ENCODE measurements at regions not wholly inside any gene's neighbourhood (a gene's known extent, or its start where the extent isn't known, plus 50 kb on each side); places are given as distances from the start of the nearest gene placed in this dataset.

GRCh38 chr5:165333623-165334022 lies 1828.2 kb downstream of the MAT2B start:
- no peak overlapping the region for H3K4me3 ChIP-seq (ENCODE audit: low read length)
- Mint-ChIP-seq H3K27ac (no peak overlapping the region), H3K4me3 (no peak overlapping the region), H3K4me1 (no peaks in the 10 kb centered on the region), H3K27me3 (no peaks in the 10 kb centered on the region), H3K36me3 (no peaks in the 10 kb centered on the region), H3K9me3 (peaks cover 0 to 13% (median 0%) of the 10 kb centered on the region in 11 donors)
- no peaks in the 10 kb centered on the region for H3K36me3 ChIP-seq (ENCODE audit: control insufficient read depth in 2 of 3, insufficient read depth in 3 of 3, low read length in 3 of 3)
- CTCF ChIA-PET: no interaction called here
- intact Hi-C loops (cut with micrococcal nuclease): no loop called here
- DNase-seq: no peak
- POLR2A ChIA-PET: no interaction called here
- no peak for ATAC-seq
- H3K27ac ChIP-seq (ENCODE audit: low read depth, low read length): no peak overlapping the region
- no peaks in the 10 kb centered on the region for H3K27me3 ChIP-seq (ENCODE audit: control insufficient read depth in 2 of 2, insufficient read depth in 2 of 2, low read length in 2 of 2)
- H3K4me1 ChIP-seq (ENCODE audit: control insufficient read depth in 2 of 2, insufficient read depth in 2 of 2, low read length in 2 of 2): no peaks in the 10 kb centered on the region
- H3K9me3 ChIP-seq (ENCODE audit: control insufficient read depth in 2 of 3, low read length in 3 of 3): no peaks in the 10 kb centered on the region

- Mint-ChIP-seq H3K27ac (no peak overlapping the region), H3K36me3 (no peaks in the 10 kb centered on the region), H3K9me3 (peaks cover 0 to 13% (median 0%) of the 10 kb centered on the region in 11 donors), H3K4me1 (no peaks in the 10 kb centered on the region), H3K27me3 (no peaks in the 10 kb centered on the region), H3K4me3 (no peak overlapping the region)
- Histone ChIP-seq H3K4me1 (ENCODE audit: control insufficient read depth in 2 of 2, insufficient read depth in 2 of 2, low read length in 2 of 2) (no peaks in the 10 kb centered on the region), H3K27me3 (ENCODE audit: control insufficient read depth in 2 of 2, insufficient read depth in 2 of 2, low read length in 2 of 2) (no peaks in the 10 kb centered on the region), H3K27ac (ENCODE audit: low read depth, low read length) (no peak overlapping the region), H3K4me3 (ENCODE audit: low read length) (no peak overlapping the region), H3K36me3 (ENCODE audit: control insufficient read depth in 2 of 3, insufficient read depth in 3 of 3, low read length in 3 of 3) (no peaks in the 10 kb centered on the region), H3K9me3 (ENCODE audit: control insufficient read depth in 2 of 3, low read length in 3 of 3) (no peaks in the 10 kb centered on the region)
- POLR2A ChIA-PET: no interaction called here
- DNase-seq (no peak), ATAC-seq (no peak)
- CTCF ChIA-PET: no interaction called here
- intact Hi-C loops (cut with micrococcal nuclease): no loop called here
Measured at GRCh38 chr5:165334201-165334600, 1828.8 kb downstream of the MAT2B start.

GRCh38 chr5:165349735-165350134 lies 1844.3 kb downstream of the MAT2B start:
- H3K36me3 Mint-ChIP-seq: no peaks in the 10 kb centered on the region
- no peak overlapping the region for H3K4me3 ChIP-seq (ENCODE audit: low read length)
- DNase-seq (no peak), ATAC-seq (no peak)
- H3K9me3 Mint-ChIP-seq: peaks cover 0 to 17% (median 1%) of the 10 kb centered on the region in 11 donors
- H3K36me3 ChIP-seq (ENCODE audit: control insufficient read depth in 2 of 3, insufficient read depth in 3 of 3, low read length in 3 of 3): no peaks in the 10 kb centered on the region
- no peak overlapping the region for H3K27ac Mint-ChIP-seq
- intact Hi-C loops (cut with micrococcal nuclease): no loop called here
- H3K4me1 Mint-ChIP-seq: no peaks in the 10 kb centered on the region
- no peak overlapping the region for H3K4me3 Mint-ChIP-seq
- H3K27me3 Mint-ChIP-seq: no peaks in the 10 kb centered on the region
- ChIA-PET POLR2A (no interaction called here), CTCF (no interaction called here)
- no peak overlapping the region for H3K27ac ChIP-seq (ENCODE audit: low read depth, low read length)
- no peaks in the 10 kb centered on the region for H3K27me3 ChIP-seq (ENCODE audit: control insufficient read depth in 2 of 2, insufficient read depth in 2 of 2, low read length in 2 of 2)
- H3K9me3 ChIP-seq (ENCODE audit: control insufficient read depth in 2 of 3, low read length in 3 of 3): no peaks in the 10 kb centered on the region
- H3K4me1 ChIP-seq (ENCODE audit: control insufficient read depth in 2 of 2, insufficient read depth in 2 of 2, low read length in 2 of 2): no peaks in the 10 kb centered on the region

- CTCF ChIA-PET: no interaction called here
- H3K9me3 Mint-ChIP-seq: peaks cover 0 to 17% (median 1%) of the 10 kb centered on the region in 11 donors
- H3K4me1 Mint-ChIP-seq: no peaks in the 10 kb centered on the region
Measured at GRCh38 chr5:165351342-165351741, 1845.9 kb downstream of the MAT2B start.

GRCh38 chr5:165360366-165360765 lies 1854.9 kb downstream of the MAT2B start:
- ATAC-seq (no peak), DNase-seq (no peak)
- ChIA-PET CTCF (no interaction called here), POLR2A (no interaction called here)
- Histone ChIP-seq H3K27ac (ENCODE audit: low read depth, low read length) (no peak overlapping the region), H3K9me3 (ENCODE audit: control insufficient read depth in 2 of 3, low read length in 3 of 3) (no peaks in the 10 kb centered on the region), H3K4me1 (ENCODE audit: control insufficient read depth in 2 of 2, insufficient read depth in 2 of 2, low read length in 2 of 2) (no peaks in the 10 kb centered on the region), H3K27me3 (ENCODE audit: control insufficient read depth in 2 of 2, insufficient read depth in 2 of 2, low read length in 2 of 2) (no peaks in the 10 kb centered on the region), H3K36me3 (ENCODE audit: control insufficient read depth in 2 of 3, insufficient read depth in 3 of 3, low read length in 3 of 3) (no peaks in the 10 kb centered on the region), H3K4me3 (ENCODE audit: low read length) (no peak overlapping the region)
- Mint-ChIP-seq H3K4me1 (no peaks in the 10 kb centered on the region), H3K4me3 (no peak overlapping the region), H3K27ac (no peak overlapping the region), H3K9me3 (peaks cover 0 to 9% (median 2%) of the 10 kb centered on the region in 11 donors), H3K36me3 (no peaks in the 10 kb centered on the region), H3K27me3 (no peaks in the 10 kb centered on the region)
- intact Hi-C loops (cut with micrococcal nuclease): no loop called here

More at GRCh38 chr5:165351342-165351741, 1845.9 kb downstream of the MAT2B start:
- ATAC-seq: no peak
- Histone ChIP-seq H3K27ac (ENCODE audit: low read depth, low read length) (no peak overlapping the region), H3K4me3 (ENCODE audit: low read length) (no peak overlapping the region), H3K27me3 (ENCODE audit: control insufficient read depth in 2 of 2, insufficient read depth in 2 of 2, low read length in 2 of 2) (no peaks in the 10 kb centered on the region), H3K9me3 (ENCODE audit: control insufficient read depth in 2 of 3, low read length in 3 of 3) (no peaks in the 10 kb centered on the region), H3K4me1 (ENCODE audit: control insufficient read depth in 2 of 2, insufficient read depth in 2 of 2, low read length in 2 of 2) (no peaks in the 10 kb centered on the region), H3K36me3 (ENCODE audit: control insufficient read depth in 2 of 3, insufficient read depth in 3 of 3, low read length in 3 of 3) (no peaks in the 10 kb centered on the region)
- no peaks in the 10 kb centered on the region for H3K27me3 Mint-ChIP-seq
- POLR2A ChIA-PET: no interaction called here
- no peak overlapping the region for H3K27ac Mint-ChIP-seq
- no peaks in the 10 kb centered on the region for H3K36me3 Mint-ChIP-seq
- H3K4me3 Mint-ChIP-seq: no peak overlapping the region
- intact Hi-C loops (cut with micrococcal nuclease): no loop called here
- DNase-seq: no peak

- no peaks in the 10 kb centered on the region for H3K36me3 ChIP-seq (ENCODE audit: control insufficient read depth in 2 of 3, insufficient read depth in 3 of 3, low read length in 3 of 3)
- Mint-ChIP-seq H3K36me3 (no peaks in the 10 kb centered on the region), H3K27me3 (no peaks in the 10 kb centered on the region), H3K4me1 (no peaks in the 10 kb centered on the region), H3K9me3 (peaks cover 0 to 15% (median 0%) of the 10 kb centered on the region in 11 donors), H3K4me3 (no peak overlapping the region), H3K27ac (no peak overlapping the region)
- no peaks in the 10 kb centered on the region for H3K4me1 ChIP-seq (ENCODE audit: control insufficient read depth in 2 of 2, insufficient read depth in 2 of 2, low read length in 2 of 2)
- intact Hi-C loops (cut with micrococcal nuclease): no loop called here
- H3K4me3 ChIP-seq (ENCODE audit: low read length): no peak overlapping the region
- ChIA-PET CTCF (no interaction called here), POLR2A (no interaction called here)
- ATAC-seq: no peak
- no peak overlapping the region for H3K27ac ChIP-seq (ENCODE audit: low read depth, low read length)
- DNase-seq: no peak
- H3K27me3 ChIP-seq (ENCODE audit: control insufficient read depth in 2 of 2, insufficient read depth in 2 of 2, low read length in 2 of 2): no peaks in the 10 kb centered on the region
- no peaks in the 10 kb centered on the region for H3K9me3 ChIP-seq (ENCODE audit: control insufficient read depth in 2 of 3, low read length in 3 of 3)
Measured at GRCh38 chr5:165360784-165361542, 1855.5 kb downstream of the MAT2B start.

- Mint-ChIP-seq H3K27ac (no peak overlapping the region), H3K9me3 (peaks cover 0 to 14% (median 0%) of the 10 kb centered on the region in 11 donors), H3K27me3 (no peaks in the 10 kb centered on the region), H3K4me3 (no peak overlapping the region), H3K36me3 (no peaks in the 10 kb centered on the region), H3K4me1 (no peaks in the 10 kb centered on the region)
- intact Hi-C loops (cut with micrococcal nuclease): no loop called here
- Histone ChIP-seq H3K9me3 (ENCODE audit: control insufficient read depth in 2 of 3, low read length in 3 of 3) (no peaks in the 10 kb centered on the region), H3K4me3 (ENCODE audit: low read length) (no peak overlapping the region), H3K36me3 (ENCODE audit: control insufficient read depth in 2 of 3, insufficient read depth in 3 of 3, low read length in 3 of 3) (no peaks in the 10 kb centered on the region), H3K4me1 (ENCODE audit: control insufficient read depth in 2 of 2, insufficient read depth in 2 of 2, low read length in 2 of 2) (no peaks in the 10 kb centered on the region), H3K27ac (ENCODE audit: low read depth, low read length) (no peak overlapping the region), H3K27me3 (ENCODE audit: control insufficient read depth in 2 of 2, insufficient read depth in 2 of 2, low read length in 2 of 2) (no peaks in the 10 kb centered on the region)
- ATAC-seq (no peak), DNase-seq (no peak)
- CTCF ChIA-PET: no interaction called here
- POLR2A ChIA-PET: no interaction called here
Measured at GRCh38 chr5:165370233-165370632, 1864.8 kb downstream of the MAT2B start.

Measured in naive thymus-derived CD4-positive, alpha-beta T cell (primary cell).